Stimulated activated CD4-positive, alpha-beta T cell treated with anti-CD3 and anti-CD28 coated beads, TNF-alpha, amount 100 ng/mL, for 48 hours (primary cell): ENCODE measurements at regions not wholly inside any gene's neighbourhood (a gene's known extent, or its start where the extent isn't known, plus 50 kb on each side); places are given as distances from the start of the nearest gene placed in this dataset.

Experiments
- DNase-seq, 3 donors: peaks; one replicate each; pipeline ENCODE4 v3.0.0-alpha.2; 2020; ENCODE audit warnings: low read depth in 3 of 3

DNA sequence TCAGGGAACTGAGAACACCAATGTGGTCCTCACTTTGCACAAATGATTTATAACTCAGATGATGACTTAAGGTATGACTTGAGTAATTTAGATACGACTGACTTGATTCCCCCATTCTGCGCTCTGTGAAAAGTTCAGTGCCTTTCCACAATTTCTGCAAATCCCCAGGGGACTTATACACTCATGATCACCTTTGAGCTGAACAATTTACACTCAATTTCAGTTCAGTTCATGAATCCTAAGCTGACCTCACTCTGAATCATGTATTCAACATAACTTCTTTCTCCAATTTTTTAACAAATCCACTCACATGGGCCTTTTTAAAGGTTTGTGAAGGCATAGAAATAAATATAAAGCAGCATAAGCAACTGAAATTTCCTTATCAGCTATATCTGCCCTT, 274.2 kb downstream of the FAM76B start:
- DNase-seq = no peak

DNA sequence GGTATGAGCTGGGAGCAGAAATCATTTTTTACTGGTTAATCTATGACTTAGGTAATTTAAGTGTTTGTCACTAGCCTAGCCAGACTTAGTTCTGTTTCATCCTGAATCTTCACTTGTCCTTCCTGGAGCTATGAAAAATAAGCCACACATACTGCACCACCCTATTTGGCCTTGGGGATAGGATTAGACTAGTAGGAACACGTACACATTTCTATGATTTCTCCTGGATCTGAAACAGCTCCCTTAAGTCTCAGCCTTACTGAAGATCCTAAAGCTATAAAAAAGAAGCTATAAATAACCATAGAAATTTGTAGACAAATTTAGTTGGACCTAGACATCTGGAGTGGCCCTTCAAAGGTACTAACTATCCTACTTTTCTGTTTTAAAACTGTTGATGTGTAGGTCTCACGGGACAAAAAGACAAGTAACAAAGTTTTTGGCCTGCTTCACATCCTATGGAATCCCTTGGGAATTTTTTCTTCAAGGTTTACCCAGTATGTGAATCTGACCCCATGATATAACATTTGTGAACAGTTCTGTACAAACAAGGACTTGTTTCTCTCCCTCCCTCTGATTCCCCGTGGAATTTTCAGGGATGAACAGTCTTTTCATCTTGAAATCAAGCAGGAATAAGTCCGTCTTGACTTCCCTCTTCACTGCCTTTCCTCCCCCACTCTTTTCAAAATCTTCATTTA, 275.0 kb downstream of the FAM76B start:
- no peak for DNase-seq

GRCh38 chr11:95512682-95513081, 276.9 kb downstream of the FAM76B start:
- DNase-seq = no peak

- DNase-seq = no peak
Observed at GRCh38 chr11:95512177-95512576, 277.4 kb downstream of the FAM76B start.

DNA sequence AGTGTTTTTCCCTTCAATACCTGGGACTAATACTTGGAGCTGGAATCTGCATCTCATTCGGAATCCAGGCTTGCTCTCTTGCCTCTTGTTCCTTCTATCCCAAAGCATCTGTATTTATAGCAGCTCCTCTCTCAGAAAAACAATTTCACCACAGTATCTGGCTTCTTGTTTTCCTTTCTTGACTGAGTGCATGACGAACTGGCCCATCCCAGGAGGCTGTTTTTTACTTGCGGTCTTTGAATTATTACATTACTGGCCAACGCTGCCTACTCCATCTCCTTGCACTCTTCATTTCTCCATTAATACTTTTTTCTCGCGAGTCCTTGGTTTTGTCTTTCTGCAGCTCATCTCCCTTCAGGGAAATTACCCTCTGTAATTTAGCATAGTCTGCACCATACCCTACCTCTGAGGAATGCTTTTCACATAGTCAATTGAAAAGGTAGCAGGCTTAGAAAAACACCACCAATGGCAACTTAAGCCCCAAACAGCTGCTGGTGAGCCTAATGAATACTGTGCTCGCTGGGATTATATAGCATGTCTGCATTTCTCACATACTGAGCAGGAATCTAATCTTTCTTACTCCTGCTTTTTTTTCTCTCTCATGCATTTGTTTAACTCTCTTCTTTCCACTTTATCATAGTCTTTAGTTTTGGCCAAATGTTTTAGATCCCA, 277.4 kb upstream of the SESN3 start:
- no peak for DNase-seq

DNA sequence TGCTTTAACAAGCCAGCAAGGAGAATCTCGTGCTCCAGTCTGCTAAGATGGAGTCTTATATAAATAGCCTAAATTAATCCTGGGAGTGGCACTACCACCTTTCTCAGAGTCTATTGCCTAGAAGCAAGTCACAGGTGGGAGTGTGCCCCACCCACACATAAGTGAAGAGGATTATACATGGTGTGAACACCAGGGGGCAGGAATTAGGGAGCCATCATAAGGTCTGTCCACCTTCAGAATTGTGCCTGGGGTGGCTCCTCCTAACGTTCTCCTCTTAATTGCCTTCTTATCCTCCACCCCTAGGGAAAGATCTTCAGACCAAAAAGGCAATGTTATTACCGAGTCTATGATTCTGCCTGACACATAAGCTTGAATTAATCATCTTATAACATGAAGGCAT, 276.8 kb upstream of the SESN3 start:
- DNase-seq = no peak

DNA sequence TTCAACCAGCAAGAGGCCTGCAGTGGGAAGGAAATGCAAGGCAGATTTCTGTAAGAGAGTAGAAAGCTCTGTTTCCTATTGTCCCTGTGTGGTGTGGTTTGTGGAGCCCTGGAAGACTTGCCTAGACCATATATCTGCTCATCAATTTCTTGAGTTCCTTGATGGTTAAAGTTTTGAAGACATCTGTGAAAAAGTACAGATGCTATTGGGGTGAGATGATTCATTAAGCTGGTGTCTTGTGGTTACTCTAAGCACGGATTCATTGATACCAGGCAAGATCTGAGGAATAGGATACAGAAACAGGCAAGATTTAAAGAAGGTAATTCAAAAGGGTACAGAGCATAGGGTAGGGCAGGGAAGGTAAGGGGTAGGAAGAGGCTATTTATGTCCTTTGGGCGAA, 275.8 kb upstream of the SESN3 start:
- DNase-seq = no peak

DNA sequence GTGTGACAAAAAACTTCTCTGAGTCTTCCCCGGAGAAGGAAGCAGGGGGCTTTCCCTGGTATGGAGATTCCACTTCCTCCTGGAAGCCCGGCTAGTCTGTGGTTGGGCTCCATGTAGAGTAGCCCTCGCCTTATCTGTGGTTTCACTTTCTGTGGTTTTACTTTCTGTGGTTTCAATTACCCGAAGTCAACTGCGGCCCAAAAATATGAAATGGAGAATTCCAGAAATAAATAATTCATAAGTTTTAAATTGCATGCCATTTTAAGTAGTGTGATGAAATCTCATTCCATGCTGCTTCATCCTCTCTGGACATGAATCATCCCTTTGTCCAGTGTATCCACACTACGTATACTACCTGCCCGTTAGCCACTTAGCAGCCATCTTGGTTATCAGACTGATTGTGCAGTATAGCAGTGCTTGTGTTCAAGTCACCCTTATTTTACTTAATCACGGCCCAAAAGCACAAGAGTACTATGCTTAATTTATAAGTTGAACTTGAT, 275.0 kb upstream of the SESN3 start:
- no peak for DNase-seq

DNA sequence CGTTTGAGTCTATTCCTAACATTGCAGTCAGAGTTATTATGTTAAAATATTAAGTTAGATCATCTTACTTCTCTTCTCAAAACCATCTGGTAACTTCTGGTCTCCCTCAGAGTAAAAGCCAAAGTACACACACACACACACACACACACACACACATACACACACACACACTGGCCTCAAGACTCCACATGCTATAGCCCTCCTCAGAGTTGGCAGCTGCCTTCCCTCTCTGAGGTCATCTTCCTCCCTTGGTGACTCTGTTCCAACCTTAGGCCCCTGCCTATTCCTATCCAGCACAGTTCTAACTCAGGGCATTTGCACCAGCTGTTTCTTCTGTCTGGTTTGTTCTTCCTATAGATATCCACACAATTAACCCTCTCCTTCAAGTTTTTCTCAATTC, 272.0 kb upstream of the SESN3 start:
- no peak for DNase-seq

DNA sequence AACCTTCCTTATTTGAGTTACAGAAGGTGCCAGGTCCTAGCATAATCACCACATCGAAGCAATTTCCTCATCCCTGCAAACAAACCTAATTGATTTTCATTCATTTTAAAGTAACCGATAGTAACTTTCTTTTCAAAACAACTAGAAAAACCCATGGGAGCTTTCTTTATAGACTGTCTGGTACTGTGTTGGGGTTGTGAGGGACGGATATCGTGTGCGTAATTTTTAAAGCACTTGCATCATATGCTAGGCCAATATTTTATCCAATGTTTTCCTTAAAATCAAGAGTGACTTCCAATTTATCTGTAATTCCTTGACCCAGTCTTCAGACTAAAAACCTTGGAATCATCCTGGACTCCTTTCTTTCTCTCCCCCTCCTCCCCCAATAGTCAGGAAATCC, 271.5 kb upstream of the SESN3 start:
- DNase-seq = no peak

DNA sequence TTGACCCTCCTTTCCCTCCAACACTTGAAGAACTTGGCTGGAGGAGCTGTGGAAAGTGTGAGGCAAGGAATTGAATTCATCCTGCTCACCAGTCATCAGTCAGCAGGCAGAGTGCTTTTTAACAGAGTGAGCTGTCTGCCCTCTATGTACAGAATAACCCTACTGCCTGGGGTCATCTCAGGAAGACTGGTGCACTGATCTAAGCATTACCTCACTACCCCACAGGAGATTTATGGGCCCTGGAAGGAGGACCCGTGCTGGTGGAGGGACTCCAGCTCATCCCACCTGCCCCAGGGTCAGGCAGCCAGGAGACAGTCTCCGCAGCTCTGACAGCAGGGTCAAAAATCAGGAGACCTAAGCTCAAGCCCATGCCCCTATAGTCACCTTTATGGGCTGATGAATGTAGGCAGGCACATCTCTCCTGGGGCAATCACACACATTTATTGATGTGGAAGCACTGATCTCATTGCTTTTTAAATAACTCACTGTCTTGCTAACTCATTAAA, 270.8 kb upstream of the SESN3 start:
- DNase-seq = no peak

GRCh38 chr11:95500466-95500865, 269.5 kb upstream of the SESN3 start:
- DNase-seq = no peak

- no peak for DNase-seq
Observed at GRCh38 chr11:95499516-95500135, 268.6 kb upstream of the SESN3 start.

- DNase-seq = no peak
Observed at GRCh38 chr11:95498722-95499425, 267.9 kb upstream of the SESN3 start.

- DNase-seq = no peak
Observed at GRCh38 chr11:95496901-95497300, 265.9 kb upstream of the SESN3 start.

DNA sequence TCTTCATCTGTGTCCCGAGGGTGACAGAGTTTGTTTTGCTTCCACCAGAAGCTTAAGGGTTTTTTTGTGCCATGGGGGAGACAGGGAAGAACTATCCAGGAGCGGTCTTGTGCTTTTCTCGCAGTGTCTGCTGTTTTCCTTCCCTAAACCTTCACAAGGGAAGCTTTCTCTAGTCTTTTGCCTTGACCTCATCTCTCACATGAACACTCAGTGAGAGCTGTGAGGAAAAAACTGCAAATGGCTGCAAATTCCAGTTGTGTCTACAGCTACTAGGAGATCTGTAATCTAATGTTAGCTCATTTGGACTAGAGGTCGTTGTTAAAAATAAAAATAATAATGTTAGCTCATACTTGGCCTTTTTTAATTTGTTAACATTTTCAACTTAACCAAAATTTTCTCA, 264.7 kb upstream of the SESN3 start:
- no peak for DNase-seq

GRCh38 chr11:95494856-95495255, 263.9 kb upstream of the SESN3 start:
- no peak for DNase-seq

GRCh38 chr11:95494167-95494566, 263.2 kb upstream of the SESN3 start:
- no peak for DNase-seq

DNA sequence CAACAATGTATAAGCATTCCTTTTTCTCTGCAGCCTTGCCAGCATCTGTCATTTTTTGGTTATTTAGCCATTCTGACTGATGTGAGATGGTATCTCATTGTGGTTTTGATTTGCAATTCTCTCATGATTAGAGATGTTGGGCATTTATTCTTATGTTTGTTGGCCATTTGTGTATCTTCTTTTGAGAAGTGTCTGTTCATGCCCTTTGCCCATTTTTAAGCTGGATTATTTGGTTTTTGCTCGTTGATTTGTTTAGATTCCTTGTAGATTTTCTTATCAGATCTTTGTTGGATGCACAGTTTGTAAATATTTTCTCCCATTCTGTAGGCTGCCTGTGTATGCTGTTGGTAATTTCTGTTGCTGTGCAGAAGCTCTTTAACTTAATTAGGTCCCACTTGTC, 259.6 kb upstream of the SESN3 start:
- no peak for DNase-seq

- no peak for DNase-seq
Observed at GRCh38 chr11:95487938-95488337, 256.9 kb upstream of the SESN3 start.

DNA sequence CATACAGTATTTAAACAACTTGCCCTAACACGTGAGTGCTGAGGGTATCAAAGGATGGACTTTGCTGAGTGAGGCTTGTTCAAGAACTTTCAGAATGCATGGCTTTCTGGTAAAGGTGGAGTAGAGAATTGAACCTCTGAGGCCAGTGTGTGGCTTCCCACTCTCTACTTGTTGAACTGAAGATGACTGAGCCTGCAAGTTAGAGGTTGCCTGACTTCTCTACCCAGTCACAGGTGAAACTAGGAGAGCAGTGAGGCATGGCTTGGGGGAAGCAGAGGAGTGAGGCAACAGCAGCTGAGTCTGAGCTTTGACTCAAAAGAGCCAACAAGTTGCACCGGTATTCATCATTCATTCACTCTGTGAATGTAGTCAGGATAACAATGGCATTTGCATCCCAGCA, 256.4 kb upstream of the SESN3 start:
- DNase-seq = peak in 2 of 3 donors; percentile 8 to 12

- no peak for DNase-seq
Observed at GRCh38 chr11:95486979-95487378, 256.0 kb upstream of the SESN3 start.
